K562 (cell line): ENCODE measurements at regions not wholly inside any gene's neighbourhood (a gene's known extent, or its start where the extent isn't known, plus 50 kb on each side); places are given as distances from the start of the nearest gene placed in this dataset.

Source experiments
- CCAR2 ChIP-seq: fragments of 200-400 bp; formaldehyde crosslinking; IDR thresholded peaks from 2 replicates; pipeline ENCODE4 v1.6.1; 2017; ENCODE audit warnings: mild to moderate bottlenecking, low read depth, low read length
- FOSL1 ChIP-seq: fragments of 200-800 bp; sonication (Bioruptor generic); conservative IDR thresholded peaks from 2 replicates; pipeline ENCODE4 v1.6.1; 2016; ENCODE audit warnings: missing genetic modification characterization, missing compliant biosample characterization
- HNRNPUL1 ChIP-seq: fragments of 200-400 bp; formaldehyde crosslinking; IDR thresholded peaks from 2 replicates; pipeline ENCODE4 v1.6.1; 2017; ENCODE audit warnings: low read length
- MAZ ChIP-seq, 2 experiments: fragments of 450-650 bp in 1 of 2; sonication (generic) in 1 of 2; formaldehyde crosslinking; IDR thresholded peaks in 1 of 2; conservative IDR thresholded peaks in 1 of 2; 2 replicates each; pipeline versions ENCODE4 v1.4.0 to v1.5.0; 2020; ENCODE audit warnings: mild to moderate bottlenecking in 1 of 2, missing genetic modification reagents in 1 of 2
- MTA3 ChIP-seq: fragments of 450-650 bp; formaldehyde crosslinking; IDR thresholded peaks from 2 replicates; pipeline ENCODE4 v1.6.1; 2017; ENCODE audit warnings: mild to moderate bottlenecking, borderline replicate concordance
- PHTF2 ChIP-seq: fragments of 250-450 bp; sonication (Bioruptor Pico); IDR thresholded peaks from 2 replicates; pipeline ENCODE4 v1.5.0; 2021; ENCODE audit warnings: mild to moderate bottlenecking
- PML ChIP-seq: IDR thresholded peaks from 2 replicates; pipeline ENCODE4 v1.6.1; 2012; ENCODE audit warnings: low read length, inconsistent platforms
- RAD21 ChIP-seq, 2 experiments: fragments of 250-450 bp in 1 of 2; fragments of 450-650 bp in 1 of 2; sonication (Bioruptor Pico) in 1 of 2; formaldehyde crosslinking in 1 of 2; IDR thresholded peaks in 1 of 2; conservative IDR thresholded peaks in 1 of 2; 2 replicates each; pipeline versions ENCODE4 v1.4.0 to v1.8.0; 2020 to 2022; ENCODE audit warnings: mild to moderate bottlenecking in 2 of 2, moderate library complexity in 1 of 2
- SOX6 ChIP-seq: fragments of 450-650 bp; IDR thresholded peaks from 2 replicates; pipeline ENCODE4 v1.6.1; 2014; ENCODE audit warnings: mild to moderate bottlenecking
- SUPT5H ChIP-seq: fragments of 450-650 bp; IDR thresholded peaks from 2 replicates; pipeline ENCODE4 v1.6.1; 2016
- TCF3 ChIP-seq: sonication (generic); formaldehyde crosslinking; IDR thresholded peaks from 2 replicates; pipeline ENCODE4 v1.4.0; 2020; ENCODE audit warnings: mild to moderate bottlenecking, missing genetic modification reagents
- TEAD2 ChIP-seq: fragments of 450-650 bp; IDR thresholded peaks from 2 replicates; pipeline ENCODE4 v1.6.1; 2016; ENCODE audit warnings: missing genetic modification characterization, control low read depth, missing compliant biosample characterization
- ZNF589 ChIP-seq: fragments of 200-800 bp; sonication (Bioruptor generic); IDR thresholded peaks from 2 replicates; pipeline ENCODE4 v1.6.1; 2016; ENCODE audit warnings: low read depth, missing genetic modification characterization, missing compliant biosample characterization
- TF ChIP-seq, protein P1 (sequence below), 2 experiments: fragments of 450-650 bp in 1 of 2; sonication (generic) in 1 of 2; formaldehyde crosslinking in 1 of 2; IDR thresholded peaks in 1 of 2; conservative IDR thresholded peaks in 1 of 2; 2 replicates each; pipeline versions ENCODE4 v1.6.1 to v1.8.1; 2016 to 2023; ENCODE audit warnings: mild to moderate bottlenecking in 2 of 2, moderate library complexity in 2 of 2, inconsistent platforms in 1 of 2, missing genetic modification reagents in 1 of 2
- TF ChIP-seq, protein P2 (sequence below), 2 experiments: fragments of 150-350 bp in 1 of 2; IDR thresholded peaks; 2 replicates each; pipeline ENCODE4 v1.6.1; 2012 to 2016; ENCODE audit warnings: low read depth in 2 of 2, low read length in 2 of 2, mild to moderate bottlenecking in 1 of 2, moderate library complexity in 1 of 2
- TF ChIP-seq, protein P3 (sequence below): sonication (generic); formaldehyde crosslinking; IDR thresholded peaks from 2 replicates; pipeline ENCODE4 v1.8.0; 2023; ENCODE audit warnings: missing genetic modification reagents, mild to moderate bottlenecking, borderline replicate concordance
- TF ChIP-seq, protein P4 (sequence below): sonication (generic); formaldehyde crosslinking; IDR thresholded peaks from 2 replicates; pipeline ENCODE4 v1.8.0; 2022; ENCODE audit warnings: mild to moderate bottlenecking, missing genetic modification reagents

DNA sequence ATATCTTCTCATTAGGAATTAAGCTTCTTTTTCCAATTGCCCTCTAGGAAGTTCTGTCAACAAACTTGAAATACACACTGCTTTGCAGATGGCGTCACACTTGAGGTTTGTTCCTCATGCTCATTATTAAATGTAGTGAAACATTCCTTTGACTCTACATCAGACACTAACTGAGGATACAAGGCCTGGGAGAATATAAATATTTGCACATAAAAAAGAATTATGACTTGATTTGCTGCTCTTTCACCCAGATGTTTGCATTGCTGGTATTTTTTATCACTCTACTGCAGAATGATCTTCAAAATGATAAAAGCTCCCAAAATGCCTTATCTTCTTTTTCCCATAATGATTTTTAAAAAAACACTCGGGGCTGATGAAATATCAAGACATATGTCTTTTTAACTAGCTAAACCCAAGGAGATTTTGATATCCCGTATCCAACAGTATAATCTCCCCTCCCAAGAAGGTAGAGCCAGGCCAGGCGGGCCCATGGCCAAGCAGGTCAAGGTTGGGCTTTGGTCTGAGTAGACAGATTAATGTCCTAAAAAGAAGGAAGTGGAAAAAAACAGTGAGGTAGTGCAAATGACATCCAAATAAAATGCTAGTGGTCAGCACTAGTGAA lies 264.6 kb downstream of the HHIPL2 start (continued):
- no peak for TF ChIP-seq PHTF2 (CRISPR knock-in tag)
- TF ChIP-seq SOX6: peak; percentile 26; the same call in 1 of the 2 replicates
- no peak for TF ChIP-seq SUPT5H
- TF ChIP-seq CCAR2: no peak
- TF ChIP-seq MTA3: no peak
- TF ChIP-seq, protein P1, sequence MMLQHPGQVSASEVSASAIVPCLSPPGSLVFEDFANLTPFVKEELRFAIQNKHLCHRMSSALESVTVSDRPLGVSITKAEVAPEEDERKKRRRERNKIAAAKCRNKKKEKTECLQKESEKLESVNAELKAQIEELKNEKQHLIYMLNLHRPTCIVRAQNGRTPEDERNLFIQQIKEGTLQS (IDR thresholded peaks at IDR 0.05): peak; percentile 30; the same call in 1 of the 2 replicates
- TF ChIP-seq, protein P1 (CRISPR knock-in tag; conservative IDR thresholded peaks at IDR 0.05): no peak
- TF ChIP-seq, protein P2, sequence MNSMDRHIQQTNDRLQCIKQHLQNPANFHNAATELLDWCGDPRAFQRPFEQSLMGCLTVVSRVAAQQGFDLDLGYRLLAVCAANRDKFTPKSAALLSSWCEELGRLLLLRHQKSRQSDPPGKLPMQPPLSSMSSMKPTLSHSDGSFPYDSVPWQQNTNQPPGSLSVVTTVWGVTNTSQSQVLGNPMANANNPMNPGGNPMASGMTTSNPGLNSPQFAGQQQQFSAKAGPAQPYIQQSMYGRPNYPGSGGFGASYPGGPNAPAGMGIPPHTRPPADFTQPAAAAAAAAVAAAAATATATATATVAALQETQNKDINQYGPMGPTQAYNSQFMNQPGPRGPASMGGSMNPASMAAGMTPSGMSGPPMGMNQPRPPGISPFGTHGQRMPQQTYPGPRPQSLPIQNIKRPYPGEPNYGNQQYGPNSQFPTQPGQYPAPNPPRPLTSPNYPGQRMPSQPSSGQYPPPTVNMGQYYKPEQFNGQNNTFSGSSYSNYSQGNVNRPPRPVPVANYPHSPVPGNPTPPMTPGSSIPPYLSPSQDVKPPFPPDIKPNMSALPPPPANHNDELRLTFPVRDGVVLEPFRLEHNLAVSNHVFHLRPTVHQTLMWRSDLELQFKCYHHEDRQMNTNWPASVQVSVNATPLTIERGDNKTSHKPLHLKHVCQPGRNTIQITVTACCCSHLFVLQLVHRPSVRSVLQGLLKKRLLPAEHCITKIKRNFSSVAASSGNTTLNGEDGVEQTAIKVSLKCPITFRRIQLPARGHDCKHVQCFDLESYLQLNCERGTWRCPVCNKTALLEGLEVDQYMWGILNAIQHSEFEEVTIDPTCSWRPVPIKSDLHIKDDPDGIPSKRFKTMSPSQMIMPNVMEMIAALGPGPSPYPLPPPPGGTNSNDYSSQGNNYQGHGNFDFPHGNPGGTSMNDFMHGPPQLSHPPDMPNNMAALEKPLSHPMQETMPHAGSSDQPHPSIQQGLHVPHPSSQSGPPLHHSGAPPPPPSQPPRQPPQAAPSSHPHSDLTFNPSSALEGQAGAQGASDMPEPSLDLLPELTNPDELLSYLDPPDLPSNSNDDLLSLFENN (IDR thresholded peaks at IDR 0.05; ENCODE audit: low read depth in 2 of 2, low read length in 2 of 2): no peak
- TF ChIP-seq, protein P3, sequence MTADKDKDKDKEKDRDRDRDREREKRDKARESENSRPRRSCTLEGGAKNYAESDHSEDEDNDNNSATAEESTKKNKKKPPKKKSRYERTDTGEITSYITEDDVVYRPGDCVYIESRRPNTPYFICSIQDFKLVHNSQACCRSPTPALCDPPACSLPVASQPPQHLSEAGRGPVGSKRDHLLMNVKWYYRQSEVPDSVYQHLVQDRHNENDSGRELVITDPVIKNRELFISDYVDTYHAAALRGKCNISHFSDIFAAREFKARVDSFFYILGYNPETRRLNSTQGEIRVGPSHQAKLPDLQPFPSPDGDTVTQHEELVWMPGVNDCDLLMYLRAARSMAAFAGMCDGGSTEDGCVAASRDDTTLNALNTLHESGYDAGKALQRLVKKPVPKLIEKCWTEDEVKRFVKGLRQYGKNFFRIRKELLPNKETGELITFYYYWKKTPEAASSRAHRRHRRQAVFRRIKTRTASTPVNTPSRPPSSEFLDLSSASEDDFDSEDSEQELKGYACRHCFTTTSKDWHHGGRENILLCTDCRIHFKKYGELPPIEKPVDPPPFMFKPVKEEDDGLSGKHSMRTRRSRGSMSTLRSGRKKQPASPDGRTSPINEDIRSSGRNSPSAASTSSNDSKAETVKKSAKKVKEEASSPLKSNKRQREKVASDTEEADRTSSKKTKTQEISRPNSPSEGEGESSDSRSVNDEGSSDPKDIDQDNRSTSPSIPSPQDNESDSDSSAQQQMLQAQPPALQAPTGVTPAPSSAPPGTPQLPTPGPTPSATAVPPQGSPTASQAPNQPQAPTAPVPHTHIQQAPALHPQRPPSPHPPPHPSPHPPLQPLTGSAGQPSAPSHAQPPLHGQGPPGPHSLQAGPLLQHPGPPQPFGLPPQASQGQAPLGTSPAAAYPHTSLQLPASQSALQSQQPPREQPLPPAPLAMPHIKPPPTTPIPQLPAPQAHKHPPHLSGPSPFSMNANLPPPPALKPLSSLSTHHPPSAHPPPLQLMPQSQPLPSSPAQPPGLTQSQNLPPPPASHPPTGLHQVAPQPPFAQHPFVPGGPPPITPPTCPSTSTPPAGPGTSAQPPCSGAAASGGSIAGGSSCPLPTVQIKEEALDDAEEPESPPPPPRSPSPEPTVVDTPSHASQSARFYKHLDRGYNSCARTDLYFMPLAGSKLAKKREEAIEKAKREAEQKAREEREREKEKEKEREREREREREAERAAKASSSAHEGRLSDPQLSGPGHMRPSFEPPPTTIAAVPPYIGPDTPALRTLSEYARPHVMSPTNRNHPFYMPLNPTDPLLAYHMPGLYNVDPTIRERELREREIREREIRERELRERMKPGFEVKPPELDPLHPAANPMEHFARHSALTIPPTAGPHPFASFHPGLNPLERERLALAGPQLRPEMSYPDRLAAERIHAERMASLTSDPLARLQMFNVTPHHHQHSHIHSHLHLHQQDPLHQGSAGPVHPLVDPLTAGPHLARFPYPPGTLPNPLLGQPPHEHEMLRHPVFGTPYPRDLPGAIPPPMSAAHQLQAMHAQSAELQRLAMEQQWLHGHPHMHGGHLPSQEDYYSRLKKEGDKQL (CRISPR knock-in tag): no peak
- no peak for TF ChIP-seq HNRNPUL1
- TF ChIP-seq FOSL1 (tag): peak; percentile 34
- no peak for TF ChIP-seq TCF3 (CRISPR knock-in tag)
- peak; percentile 80 for TF ChIP-seq ZNF589
- TF ChIP-seq RAD21 (CRISPR knock-in tag; conservative IDR thresholded peaks at IDR 0.05 in 1 of 2, IDR thresholded peaks at IDR 0.05 in 1 of 2): peak in 1 of 2 experiments; percentile 19; a peak in 2 of 4 replicates
- peak; percentile 49; the same call in 1 of the 2 replicates for TF ChIP-seq TEAD2 (tag)
- TF ChIP-seq PML: peak; percentile 33; the same call in 1 of the 2 replicates
- TF ChIP-seq MAZ (CRISPR knock-in tag; conservative IDR thresholded peaks at IDR 0.05 in 1 of 2, IDR thresholded peaks at IDR 0.05 in 1 of 2): no peak
- TF ChIP-seq, protein P4, sequence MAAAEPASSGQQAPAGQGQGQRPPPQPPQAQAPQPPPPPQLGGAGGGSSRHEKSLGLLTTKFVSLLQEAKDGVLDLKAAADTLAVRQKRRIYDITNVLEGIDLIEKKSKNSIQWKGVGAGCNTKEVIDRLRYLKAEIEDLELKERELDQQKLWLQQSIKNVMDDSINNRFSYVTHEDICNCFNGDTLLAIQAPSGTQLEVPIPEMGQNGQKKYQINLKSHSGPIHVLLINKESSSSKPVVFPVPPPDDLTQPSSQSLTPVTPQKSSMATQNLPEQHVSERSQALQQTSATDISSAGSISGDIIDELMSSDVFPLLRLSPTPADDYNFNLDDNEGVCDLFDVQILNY (CRISPR knock-in tag): no peak
